ENCODE measurements at regions not wholly inside any gene's neighbourhood (a gene's known extent, or its start where the extent isn't known, plus 50 kb on each side); places are given as distances from the start of the nearest gene placed in this dataset.
A peak's percentile ranks its signal among the peaks of the same experiment; 100 is the strongest.

GRCh38 chr14:61927060-61927459 lies 164.8 kb downstream of the SNAPC1 start:
- no peak for ATAC-seq
- Mint-ChIP-seq H3K36me3 (ENCODE audit: low read depth) (no peaks in the 10 kb centered on the region), H3K9me3 (ENCODE audit: low read depth) (no peaks in the 10 kb centered on the region), H3K27ac (no peak overlapping the region), H3K4me3 (no peak overlapping the region), H3K4me1 (no peaks in the 10 kb centered on the region), H3K27me3 (peaks cover 29% of the 10 kb centered on the region)
- DNase-seq, result no peak
- intact Hi-C loops (cut with DNase I, micrococcal nuclease), result no loop called here
- POLR2A ChIA-PET, result no interaction called here
- CTCF ChIA-PET, result interaction anchor here (0.6 to 2.6 kb wide), 7 partner anchors 32 to 646 kb away, joined by 3 to 22 read pairs (median 4); no protein-coding TSS in a partner anchor

GRCh38 chr14:61927520-61927919 lies 165.3 kb downstream of the SNAPC1 start:
- CTCF ChIA-PET, result interaction anchor here (1.1 to 2.6 kb wide), 6 partner anchors 32 to 248 kb away, joined by 3 to 22 read pairs (median 4); no protein-coding TSS in a partner anchor
- POLR2A ChIA-PET, result no interaction called here
- no peaks in the 10 kb centered on the region for H3K4me1 Mint-ChIP-seq

GRCh38 chr14:61928300-61928699 lies 166.1 kb downstream of the SNAPC1 start:
- POLR2A ChIA-PET, result no interaction called here
- H3K9me3 Mint-ChIP-seq (ENCODE audit: low read depth), result no peaks in the 10 kb centered on the region
- H3K27me3 Mint-ChIP-seq, result peaks cover 37% of the 10 kb centered on the region
- H3K4me1 Mint-ChIP-seq, result no peaks in the 10 kb centered on the region
- H3K36me3 Mint-ChIP-seq (ENCODE audit: low read depth), result no peaks in the 10 kb centered on the region
- no peak for DNase-seq
- CTCF ChIA-PET, result interaction anchor here (1.1 to 2.6 kb wide), 5 partner anchors 33 to 205 kb away, joined by 3 to 22 read pairs (median 5); no protein-coding TSS in a partner anchor
- no peak overlapping the region for H3K27ac Mint-ChIP-seq
- H3K4me3 Mint-ChIP-seq, result no peak overlapping the region
- intact Hi-C loops (cut with DNase I, micrococcal nuclease), result no loop called here
- ATAC-seq, result no peak

More at GRCh38 chr14:61927520-61927919, 165.3 kb downstream of the SNAPC1 start:
- ATAC-seq (no peak), DNase-seq (no peak)
- H3K27me3 Mint-ChIP-seq, result peaks cover 30% of the 10 kb centered on the region
- H3K27ac Mint-ChIP-seq, result no peak overlapping the region
- no peaks in the 10 kb centered on the region for H3K36me3 Mint-ChIP-seq (ENCODE audit: low read depth)
- no peak overlapping the region for H3K4me3 Mint-ChIP-seq
- intact Hi-C loops (cut with DNase I, micrococcal nuclease), result no loop called here
- no peaks in the 10 kb centered on the region for H3K9me3 Mint-ChIP-seq (ENCODE audit: low read depth)

- no peaks in the 10 kb centered on the region for H3K9me3 Mint-ChIP-seq (ENCODE audit: low read depth)
- POLR2A ChIA-PET, result no interaction called here
- CTCF ChIA-PET, result interaction anchor here (1.1 to 2.6 kb wide), 6 partner anchors 33 to 204 kb away, joined by 3 to 22 read pairs (median 5); no protein-coding TSS in a partner anchor
- no peak overlapping the region for H3K4me3 Mint-ChIP-seq
- H3K27me3 Mint-ChIP-seq, result peaks cover 36% of the 10 kb centered on the region
- intact Hi-C loops (cut with DNase I, micrococcal nuclease), result no loop called here
- no peaks in the 10 kb centered on the region for H3K4me1 Mint-ChIP-seq
- H3K27ac Mint-ChIP-seq, result no peak overlapping the region
- no peaks in the 10 kb centered on the region for H3K36me3 Mint-ChIP-seq (ENCODE audit: low read depth)
- no peak for ATAC-seq
- no peak for DNase-seq
These were observed 166.5 kb downstream of the SNAPC1 start for GRCh38 chr14:61928701-61929100.

- ATAC-seq (no peak), DNase-seq (no peak)
- Mint-ChIP-seq H3K4me3 (no peak overlapping the region), H3K27me3 (peaks cover 33% of the 10 kb centered on the region), H3K9me3 (ENCODE audit: low read depth) (no peaks in the 10 kb centered on the region), H3K27ac (no peak overlapping the region), H3K36me3 (ENCODE audit: low read depth) (no peaks in the 10 kb centered on the region), H3K4me1 (peaks cover 7% of the 10 kb centered on the region)
- ChIA-PET CTCF (interaction anchor here (1.1 to 1.4 kb wide), 2 partner anchors 112 to 198 kb away, joined by 3 to 5 read pairs; no protein-coding TSS in a partner anchor), POLR2A (no interaction called here)
- intact Hi-C loops (cut with DNase I, micrococcal nuclease), result no loop called here
These were observed 167.4 kb downstream of the SNAPC1 start for GRCh38 chr14:61929651-61930050.

GRCh38 chr14:61930101-61930857 lies 168.1 kb downstream of the SNAPC1 start:
- Mint-ChIP-seq H3K27me3 (peaks cover 36% of the 10 kb centered on the region), H3K27ac (no peak overlapping the region), H3K36me3 (ENCODE audit: low read depth) (no peaks in the 10 kb centered on the region), H3K4me3 (no peak overlapping the region), H3K4me1 (peaks cover 7% of the 10 kb centered on the region), H3K9me3 (ENCODE audit: low read depth) (no peaks in the 10 kb centered on the region)
- no peak for DNase-seq
- POLR2A ChIA-PET, result no interaction called here
- intact Hi-C loops (cut with DNase I, micrococcal nuclease), result no loop called here
- no peak for ATAC-seq
- CTCF ChIA-PET, result no interaction called here

- ATAC-seq, result no peak
- H3K27me3 Mint-ChIP-seq, result peaks cover 51% of the 10 kb centered on the region
- H3K27ac Mint-ChIP-seq, result no peak overlapping the region
- peaks cover 7% of the 10 kb centered on the region for H3K4me1 Mint-ChIP-seq
- intact Hi-C loops (cut with DNase I, micrococcal nuclease), result no loop called here
- ChIA-PET CTCF (interaction anchor here (0.6 to 1.3 kb wide), 6 partner anchors 8 to 571 kb away, joined by 3 to 5 read pairs (median 4); no protein-coding TSS in a partner anchor), POLR2A (interaction anchor here (0.6 kb wide), 1 partner anchor 846 kb away, joined by 5 read pairs; no protein-coding TSS in a partner anchor)
- DNase-seq, result no peak
- no peaks in the 10 kb centered on the region for H3K36me3 Mint-ChIP-seq (ENCODE audit: low read depth)
- H3K4me3 Mint-ChIP-seq, result no peak overlapping the region
- H3K9me3 Mint-ChIP-seq (ENCODE audit: low read depth), result no peaks in the 10 kb centered on the region
These were observed 170.8 kb downstream of the SNAPC1 start for GRCh38 chr14:61932974-61933373.

- Mint-ChIP-seq H3K9me3 (ENCODE audit: low read depth) (no peaks in the 10 kb centered on the region), H3K4me1 (peaks cover 7% of the 10 kb centered on the region), H3K27me3 (peaks cover 54% of the 10 kb centered on the region), H3K27ac (no peak overlapping the region), H3K4me3 (no peak overlapping the region), H3K36me3 (ENCODE audit: low read depth) (no peaks in the 10 kb centered on the region)
- DNase-seq, result peak; percentile 20
- ChIA-PET POLR2A (no interaction called here), CTCF (interaction anchor here (0.6 kb wide), 1 partner anchor 346 kb away, joined by 4 read pairs; no protein-coding TSS in a partner anchor)
- intact Hi-C loops (cut with DNase I, micrococcal nuclease), result loop anchor here in 1 of 2 experiments (2.0 kb wide), 1 partner anchor 68 kb away; no protein-coding TSS in a partner anchor
- peak; percentile 91 for ATAC-seq
These were observed 172.2 kb downstream of the SNAPC1 start for GRCh38 chr14:61934385-61934784.

GRCh38 chr14:61939776-61940175 lies 177.6 kb downstream of the SNAPC1 start:
- Mint-ChIP-seq H3K27me3 (peaks cover 54% of the 10 kb centered on the region), H3K27ac (no peak overlapping the region), H3K4me3 (no peak overlapping the region), H3K4me1 (no peaks in the 10 kb centered on the region), H3K36me3 (ENCODE audit: low read depth) (no peaks in the 10 kb centered on the region), H3K9me3 (ENCODE audit: low read depth) (peaks cover 3% of the 10 kb centered on the region)
- intact Hi-C loops (cut with DNase I, micrococcal nuclease), result no loop called here
- ATAC-seq (no peak), DNase-seq (no peak)
- CTCF ChIA-PET, result no interaction called here
- POLR2A ChIA-PET, result no interaction called here

GRCh38 chr14:61940666-61941420 lies 178.6 kb downstream of the SNAPC1 start:
- no peak for DNase-seq
- H3K27me3 Mint-ChIP-seq, result peaks cover 52% of the 10 kb centered on the region
- H3K36me3 Mint-ChIP-seq (ENCODE audit: low read depth), result no peaks in the 10 kb centered on the region
- ChIA-PET POLR2A (no interaction called here), CTCF (interaction anchor here (0.9 kb wide), 1 partner anchor 103 kb away, joined by 3 read pairs; no protein-coding TSS in a partner anchor)
- H3K4me1 Mint-ChIP-seq, result no peaks in the 10 kb centered on the region
- peaks cover 5% of the 10 kb centered on the region for H3K9me3 Mint-ChIP-seq (ENCODE audit: low read depth)
- no peak overlapping the region for H3K27ac Mint-ChIP-seq
- intact Hi-C loops (cut with DNase I, micrococcal nuclease), result no loop called here
- no peak for ATAC-seq
- H3K4me3 Mint-ChIP-seq, result no peak overlapping the region

GRCh38 chr14:61941421-61942150 lies 179.4 kb downstream of the SNAPC1 start:
- no peak for DNase-seq
- Mint-ChIP-seq H3K36me3 (ENCODE audit: low read depth) (no peaks in the 10 kb centered on the region), H3K4me3 (no peak overlapping the region), H3K4me1 (no peaks in the 10 kb centered on the region), H3K27ac (no peak overlapping the region), H3K27me3 (peaks cover 48% of the 10 kb centered on the region), H3K9me3 (ENCODE audit: low read depth) (peaks cover 5% of the 10 kb centered on the region)
- POLR2A ChIA-PET, result no interaction called here
- intact Hi-C loops (cut with DNase I, micrococcal nuclease), result no loop called here
- CTCF ChIA-PET, result interaction anchor here (0.8 to 0.9 kb wide), 2 partner anchors 104 to 185 kb away, joined by 3 read pairs; no protein-coding TSS in a partner anchor
- no peak for ATAC-seq
